HG03025 (cell line): ENCODE measurements at regions not wholly inside any gene's neighbourhood (a gene's known extent, or its start where the extent isn't known, plus 50 kb on each side); places are given as distances from the start of the nearest gene placed in this dataset.

Experiments used
- ATAC-seq: cut with Tn5 transposase; IDR thresholded peaks from one replicate; pipeline ENCODE4 v1.9.1; 2021; ENCODE audit warnings: mild to moderate bottlenecking, moderate library complexity; ENCODE audit not compliant: unreplicated experiment, low FRiP score

GRCh38 chrX:30504309-30504708 lies 73.3 kb downstream of the TASL start:
- ATAC-seq = no peak

GRCh38 chrX:30495468-30495867 lies 82.1 kb downstream of the TASL start:
- no peak for ATAC-seq

- no peak for ATAC-seq
Observed at GRCh38 chrX:30493348-30493747, 84.2 kb downstream of the TASL start.

GRCh38 chrX:30489323-30489722 lies 88.2 kb downstream of the TASL start:
- no peak for ATAC-seq

GRCh38 chrX:30488092-30488491 lies 89.5 kb downstream of the TASL start:
- ATAC-seq = no peak

GRCh38 chrX:30483996-30484395 lies 93.6 kb downstream of the TASL start:
- ATAC-seq = peak; percentile 77

- no peak for ATAC-seq
Observed at GRCh38 chrX:30468471-30468870, 109.1 kb downstream of the TASL start.
